Testis (tissue), 2 donors: ENCODE measurements at regions not wholly inside any gene's neighbourhood (a gene's known extent, or its start where the extent isn't known, plus 50 kb on each side); places are given as distances from the start of the nearest gene placed in this dataset.

Experiments
- CTCF ChIP-seq, 3 experiments: fragments of 450-650 bp in 2 of 3; fragments of 200-600 bp in 1 of 3; sonication (generic) in 1 of 3; IDR thresholded peaks; one replicate each; pipeline ENCODE4 v1.5.1; 2016 to 2019; ENCODE audit warnings: antibody characterized with exemption in 3 of 3, mild to moderate bottlenecking in 2 of 3, moderate library complexity in 1 of 3
- POLR2A ChIP-seq: fragments of 450-650 bp; IDR thresholded peaks from one replicate; pipeline ENCODE4 v1.6.1; 2017; ENCODE audit warnings: antibody characterized with exemption, mild to moderate bottlenecking, moderate library complexity

DNA sequence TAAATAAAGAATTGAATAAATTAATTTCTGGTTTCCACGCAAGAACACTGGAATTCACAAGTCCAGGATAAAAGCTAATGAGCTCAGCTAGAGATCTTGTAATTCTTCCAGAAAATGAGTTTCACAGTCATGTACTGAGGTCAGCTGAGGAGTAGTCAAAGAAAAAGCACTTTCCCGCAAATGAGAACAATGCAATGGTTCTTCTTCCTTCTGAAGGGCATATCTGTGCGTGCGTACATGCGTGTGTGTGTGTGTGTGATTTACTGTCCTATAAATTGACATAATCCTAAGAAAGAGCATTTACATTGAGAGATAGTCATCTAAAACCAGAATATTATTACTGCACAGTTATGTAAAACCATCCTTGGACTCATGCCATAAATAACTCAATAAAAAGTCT, 968.9 kb upstream of the EYS start:
- no peak for TF ChIP-seq CTCF (IDR thresholded peaks at IDR 0.05)
- no peak for TF ChIP-seq POLR2A
